ENCODE measurements at regions not wholly inside any gene's neighbourhood (a gene's known extent, or its start where the extent isn't known, plus 50 kb on each side); places are given as distances from the start of the nearest gene placed in this dataset.
A peak's percentile ranks its signal among the peaks of the same experiment; 100 is the strongest.
"Not testable (repeated sequence)": the region's sequence is repeated elsewhere in the genome, so short reads cannot be mapped to it uniquely, and the experiment has no call there.

GRCh38 chr2:7094231-7094741, 177.1 kb downstream of the RNF144A start:
- Histone ChIP-seq H3K27me3 (no peaks in the 10 kb centered on the region), H3K36me3 (no peaks in the 10 kb centered on the region)

DNA sequence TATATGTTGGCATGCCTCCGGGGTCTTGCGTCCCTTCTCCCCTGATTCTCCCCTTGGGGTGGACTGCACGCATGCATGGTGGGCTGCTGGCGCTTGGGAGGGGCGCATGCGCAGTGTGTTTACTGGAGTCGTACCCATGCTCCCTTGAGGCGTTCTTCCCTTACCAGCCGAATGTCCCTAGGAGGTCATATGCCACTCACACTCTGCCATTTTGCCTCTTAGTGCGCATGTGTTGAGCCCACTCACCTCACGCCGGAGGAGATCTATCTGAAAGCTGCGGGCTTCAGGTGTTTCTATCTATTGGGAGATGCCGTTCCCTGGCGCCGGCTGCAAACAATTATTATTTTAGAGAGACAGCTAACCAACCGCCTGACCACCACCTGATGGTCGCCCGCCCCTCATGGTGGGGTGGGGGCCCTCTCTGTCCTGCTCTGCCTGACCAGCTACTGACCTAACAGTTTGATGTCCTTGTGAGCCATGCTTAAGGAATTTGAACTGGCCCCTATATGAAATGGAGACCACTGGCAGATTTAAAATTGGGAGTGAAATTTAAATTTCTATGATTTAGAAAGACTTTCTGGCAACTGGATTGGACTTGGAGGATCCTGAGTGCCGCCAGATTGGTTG, 179.6 kb downstream of the RNF144A start:
- no peaks in the 10 kb centered on the region for H3K36me3 ChIP-seq
- peaks cover 0 to 9% of the 10 kb centered on the region in 2 donors for H3K4me1 ChIP-seq
- H3K9me3 ChIP-seq, result no peaks in the 10 kb centered on the region
- no peak overlapping the region for H3K27ac ChIP-seq
- no peak for TF ChIP-seq CTCF (IDR thresholded peaks at IDR 0.05)
- DNase-seq (ENCODE audit: low spot score), result no peak
- H3K4me3 ChIP-seq, result no peak overlapping the region
- no peaks in the 10 kb centered on the region for H3K27me3 ChIP-seq

More at GRCh38 chr2:7094231-7094741, 177.1 kb downstream of the RNF144A start:
- Histone ChIP-seq H3K9me3 (no peaks in the 10 kb centered on the region), H3K4me3 (no peak overlapping the region), H3K4me1 (peaks cover 0 to 9% of the 10 kb centered on the region in 2 donors), H3K27ac (no peak overlapping the region)
- no peak for TF ChIP-seq CTCF (IDR thresholded peaks at IDR 0.05)
- DNase-seq (ENCODE audit: low spot score), result no peak

GRCh38 chr2:7097353-7097895, 180.2 kb downstream of the RNF144A start:
- Histone ChIP-seq H3K4me3 (peak overlapping the region in 1 of 2 donors; percentile 22), H3K27me3 (no peaks in the 10 kb centered on the region), H3K27ac (no peak overlapping the region), H3K9me3 (no peaks in the 10 kb centered on the region), H3K4me1 (peaks cover 0 to 9% of the 10 kb centered on the region in 2 donors), H3K36me3 (no peaks in the 10 kb centered on the region)
- peak; percentile 71 for DNase-seq (ENCODE audit: low spot score)
- TF ChIP-seq CTCF (IDR thresholded peaks at IDR 0.05), result peak; percentile 98 to 99

DNA sequence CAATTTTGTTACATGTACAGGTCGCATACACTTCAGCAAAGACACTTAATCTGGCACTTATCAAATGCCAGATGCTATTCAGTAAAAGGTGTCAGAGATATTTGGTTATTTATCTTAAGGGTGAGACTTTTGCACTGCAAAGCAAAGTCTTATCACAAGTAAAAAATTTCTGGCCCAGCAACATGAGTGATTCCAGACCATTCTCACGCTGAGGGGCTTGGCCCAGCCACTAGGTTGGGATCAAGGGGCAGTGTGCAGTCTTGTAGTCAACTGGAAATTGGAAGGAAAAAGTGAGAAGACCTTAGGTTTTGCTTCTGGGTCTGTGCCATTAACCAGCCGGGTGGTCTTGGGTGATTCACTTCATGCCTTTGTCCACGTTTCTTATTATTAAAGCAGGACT, 181.6 kb downstream of the RNF144A start:
- Histone ChIP-seq H3K4me1 (peaks cover 0 to 9% of the 10 kb centered on the region in 2 donors), H3K27me3 (no peaks in the 10 kb centered on the region), H3K9me3 (no peaks in the 10 kb centered on the region), H3K36me3 (no peaks in the 10 kb centered on the region), H3K4me3 (no peak overlapping the region), H3K27ac (no peak overlapping the region)
- no peak for DNase-seq (ENCODE audit: low spot score)
- TF ChIP-seq CTCF (IDR thresholded peaks at IDR 0.05), result no peak

- H3K36me3 ChIP-seq; H3K4me3 ChIP-seq; H3K9me3 ChIP-seq; DNase-seq (ENCODE audit: low spot score); H3K27ac ChIP-seq; H3K4me1 ChIP-seq; H3K27me3 ChIP-seq: not testable (repeated sequence)
These were observed 182.5 kb downstream of the RNF144A start for GRCh38 chr2:7099687-7100086.

DNA sequence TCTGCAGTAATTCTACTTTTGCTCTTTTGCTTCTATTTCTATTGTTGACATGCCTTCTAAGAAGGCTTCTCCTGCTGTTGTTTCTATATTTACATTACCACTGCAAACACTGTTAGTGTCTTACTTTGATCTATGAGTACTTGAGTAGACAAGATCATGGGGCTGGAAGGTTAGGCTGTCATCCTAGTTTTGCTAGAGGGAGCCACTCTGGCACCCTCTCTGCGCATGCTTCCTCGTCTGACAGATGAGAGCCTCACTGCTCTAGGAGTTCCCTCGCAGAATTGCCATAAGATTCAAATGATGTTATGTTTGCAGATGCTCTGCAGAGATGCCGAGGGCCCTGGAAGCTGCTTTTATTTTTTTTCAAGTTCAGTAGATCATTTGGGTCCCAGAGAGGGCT, 185.6 kb downstream of the RNF144A start:
- Histone ChIP-seq H3K9me3 (no peaks in the 10 kb centered on the region), H3K27me3 (no peaks in the 10 kb centered on the region), H3K4me1 (no peaks in the 10 kb centered on the region), H3K27ac (no peak overlapping the region), H3K36me3 (no peaks in the 10 kb centered on the region), H3K4me3 (no peak overlapping the region)
- no peak for TF ChIP-seq CTCF (IDR thresholded peaks at IDR 0.05)
- DNase-seq (ENCODE audit: low spot score), result no peak

Data from right atrium auricular region (tissue), 2 donors.